ENCODE measurements at regions not wholly inside any gene's neighbourhood (a gene's known extent, or its start where the extent isn't known, plus 50 kb on each side); places are given as distances from the start of the nearest gene placed in this dataset.
A peak's percentile ranks its signal among the peaks of the same experiment; 100 is the strongest.

GRCh38 chr6:150721418-150722266 lies 122.0 kb downstream of the PLEKHG1 start:
- H3K9me3 ChIP-seq (replicated peaks; ENCODE audit: control insufficient read depth, low read depth, low read length), result no peaks in the 10 kb centered on the region
- H3K27me3 ChIP-seq (ENCODE audit: control insufficient read depth, insufficient read depth, low read length), result no peaks in the 10 kb centered on the region
- H3K4me3 ChIP-seq (ENCODE audit: low read length), result no peak overlapping the region
- DNase-seq, result peak; percentile 49
- H3K27ac ChIP-seq (ENCODE audit: low read length), result peak overlapping the region; percentile 83
- H3K4me1 ChIP-seq (ENCODE audit: control insufficient read depth, insufficient read depth, low read length), result peaks cover 13% of the 10 kb centered on the region
- WGBS (ENCODE audit: insufficient coverage), result 64% methylated on average over 1 of the region's 11 CpGs
- no peaks in the 10 kb centered on the region for H3K36me3 ChIP-seq (ENCODE audit: control insufficient read depth, insufficient read depth, low read length)

DNA sequence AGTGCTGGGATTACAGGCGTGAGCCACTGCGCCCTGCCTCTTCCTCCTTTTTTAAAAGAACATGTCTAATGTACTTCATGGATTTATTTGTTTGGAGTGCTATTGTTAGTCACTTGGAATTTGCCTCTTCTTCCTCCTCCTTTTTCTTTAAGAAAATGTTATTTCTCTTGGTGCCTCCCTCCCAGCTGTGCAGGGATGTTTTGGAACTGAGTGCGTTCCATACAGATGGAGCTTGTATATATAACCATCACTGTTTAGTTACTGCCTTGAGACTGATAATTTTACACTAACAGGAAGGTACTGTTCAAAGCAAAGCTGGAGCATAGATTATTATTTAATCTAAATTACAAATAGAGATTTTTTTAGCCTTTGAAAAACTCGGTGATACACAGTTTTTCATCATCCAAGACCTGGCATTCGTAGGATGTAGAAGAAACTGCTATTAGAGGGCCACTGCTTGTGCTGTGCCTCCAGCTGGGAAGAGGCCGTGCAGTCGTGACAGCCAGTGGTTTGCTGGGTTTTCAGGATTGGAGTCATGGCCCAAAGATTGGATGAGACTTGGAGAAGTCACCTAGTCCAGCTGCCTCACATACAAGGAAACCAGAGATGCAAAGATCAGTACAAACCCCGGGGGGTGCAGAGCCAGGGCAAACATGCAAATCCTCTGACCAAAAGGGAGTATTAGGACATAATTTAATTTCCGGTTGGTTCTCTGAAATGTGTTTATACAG lies 123.1 kb downstream of the PLEKHG1 start:
- WGBS (ENCODE audit: insufficient coverage), result 55% methylated on average over 2 of the region's 9 CpGs
- Histone ChIP-seq H3K4me1 (ENCODE audit: control insufficient read depth, insufficient read depth, low read length) (peaks cover 11% of the 10 kb centered on the region), H3K27me3 (ENCODE audit: control insufficient read depth, insufficient read depth, low read length) (no peaks in the 10 kb centered on the region), H3K27ac (ENCODE audit: low read length) (peak overlapping the region; percentile 16), H3K36me3 (ENCODE audit: control insufficient read depth, insufficient read depth, low read length) (no peaks in the 10 kb centered on the region), H3K9me3 (replicated peaks; ENCODE audit: control insufficient read depth, low read depth, low read length) (no peaks in the 10 kb centered on the region), H3K4me3 (ENCODE audit: low read length) (no peak overlapping the region)
- DNase-seq, result peak; percentile 83

DNA sequence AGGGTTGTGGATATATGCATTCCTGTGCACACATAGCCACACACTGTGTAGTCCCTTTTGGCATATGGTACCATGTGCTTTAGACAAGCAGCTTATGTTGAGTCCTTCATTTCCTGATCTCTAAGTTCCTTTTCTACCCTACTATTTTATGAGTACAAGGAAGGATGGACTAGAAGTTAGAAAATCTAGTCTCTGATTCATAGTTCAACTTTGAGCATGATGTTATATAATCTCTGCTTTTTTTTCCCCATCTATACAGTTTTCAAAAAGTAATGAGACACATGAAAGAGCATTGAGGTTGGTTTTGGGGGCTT lies 123.6 kb downstream of the PLEKHG1 start:
- peak overlapping the region; percentile 16 for H3K27ac ChIP-seq (ENCODE audit: low read length)
- H3K27me3 ChIP-seq (ENCODE audit: control insufficient read depth, insufficient read depth, low read length), result no peaks in the 10 kb centered on the region
- H3K4me3 ChIP-seq (ENCODE audit: low read length), result no peak overlapping the region
- DNase-seq, result no peak
- H3K9me3 ChIP-seq (replicated peaks; ENCODE audit: control insufficient read depth, low read depth, low read length), result no peaks in the 10 kb centered on the region
- no peaks in the 10 kb centered on the region for H3K36me3 ChIP-seq (ENCODE audit: control insufficient read depth, insufficient read depth, low read length)
- H3K4me1 ChIP-seq (ENCODE audit: control insufficient read depth, insufficient read depth, low read length), result peaks cover 11% of the 10 kb centered on the region

DNA sequence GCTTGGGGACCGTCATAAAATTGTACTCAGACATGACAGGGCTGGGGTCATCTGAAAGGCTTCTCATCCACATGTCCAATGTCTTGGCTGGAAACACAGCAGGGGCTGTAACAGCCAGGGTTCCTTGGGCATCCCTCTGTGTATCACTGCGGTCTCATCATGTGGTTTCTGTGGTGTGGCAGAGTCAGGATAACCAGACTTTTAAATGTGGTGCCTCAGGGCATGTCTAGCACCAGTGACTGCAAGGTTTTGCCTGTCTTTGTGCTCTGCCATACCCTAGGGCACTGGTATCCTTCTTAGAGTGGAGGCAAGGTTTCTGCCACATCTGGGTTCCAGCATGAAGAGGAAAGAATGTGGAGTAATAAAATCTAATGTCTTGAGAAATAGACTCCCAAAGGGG lies 124.2 kb downstream of the PLEKHG1 start:
- WGBS (ENCODE audit: insufficient coverage), result 71% methylated on average over 2 of the region's 2 CpGs
- no peaks in the 10 kb centered on the region for H3K36me3 ChIP-seq (ENCODE audit: control insufficient read depth, insufficient read depth, low read length)
- H3K27me3 ChIP-seq (ENCODE audit: control insufficient read depth, insufficient read depth, low read length), result no peaks in the 10 kb centered on the region
- no peak overlapping the region for H3K27ac ChIP-seq (ENCODE audit: low read length)
- no peak for DNase-seq
- H3K4me1 ChIP-seq (ENCODE audit: control insufficient read depth, insufficient read depth, low read length), result peaks cover 11% of the 10 kb centered on the region
- H3K4me3 ChIP-seq (ENCODE audit: low read length), result no peak overlapping the region
- no peaks in the 10 kb centered on the region for H3K9me3 ChIP-seq (replicated peaks; ENCODE audit: control insufficient read depth, low read depth, low read length)

GRCh38 chr6:150725795-150726194 lies 126.1 kb downstream of the PLEKHG1 start:
- Histone ChIP-seq H3K27me3 (ENCODE audit: control insufficient read depth, insufficient read depth, low read length) (no peaks in the 10 kb centered on the region), H3K4me3 (ENCODE audit: low read length) (no peak overlapping the region), H3K4me1 (ENCODE audit: control insufficient read depth, insufficient read depth, low read length) (peaks cover 4% of the 10 kb centered on the region), H3K9me3 (replicated peaks; ENCODE audit: control insufficient read depth, low read depth, low read length) (no peaks in the 10 kb centered on the region), H3K36me3 (ENCODE audit: control insufficient read depth, insufficient read depth, low read length) (no peaks in the 10 kb centered on the region), H3K27ac (ENCODE audit: low read length) (no peak overlapping the region)
- no CpG with 5 or more reads among the region's 1 CpG for WGBS (ENCODE audit: insufficient coverage)
- DNase-seq, result no peak

DNA sequence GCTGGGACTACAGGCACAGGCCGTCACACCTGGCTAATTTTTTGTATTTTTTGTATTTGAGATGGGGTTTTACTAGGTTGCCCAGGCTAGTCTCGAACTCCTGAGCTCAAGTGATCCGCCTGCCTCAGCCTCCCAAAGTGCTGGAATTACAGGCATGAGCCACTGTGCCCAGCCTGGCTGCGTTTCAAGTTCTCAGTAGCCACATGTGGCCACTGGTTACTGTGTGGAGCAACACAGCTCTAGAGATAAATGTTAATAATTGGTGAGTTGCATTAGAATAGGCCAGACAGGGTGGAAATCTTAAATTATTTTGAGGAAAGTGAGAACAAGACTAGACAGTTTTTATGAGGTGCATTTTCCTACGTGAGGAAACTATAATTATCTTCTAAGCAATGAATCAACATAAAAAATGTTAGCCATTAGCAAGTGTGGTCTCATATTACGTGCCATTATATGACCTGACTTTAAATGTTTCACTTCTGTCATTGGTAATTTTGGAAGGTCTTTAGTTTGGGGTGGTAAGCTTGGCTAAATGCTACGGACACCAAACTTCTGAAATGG lies 129.6 kb downstream of the PLEKHG1 start:
- 97% methylated on average over 4 of the region's 7 CpGs for WGBS (ENCODE audit: insufficient coverage)
- Histone ChIP-seq H3K36me3 (ENCODE audit: control insufficient read depth, insufficient read depth, low read length) (peaks cover 5% of the 10 kb centered on the region), H3K4me1 (ENCODE audit: control insufficient read depth, insufficient read depth, low read length) (no peaks in the 10 kb centered on the region), H3K9me3 (replicated peaks; ENCODE audit: control insufficient read depth, low read depth, low read length) (no peaks in the 10 kb centered on the region), H3K27me3 (ENCODE audit: control insufficient read depth, insufficient read depth, low read length) (no peaks in the 10 kb centered on the region), H3K27ac (ENCODE audit: low read length) (no peak overlapping the region), H3K4me3 (ENCODE audit: low read length) (no peak overlapping the region)
- DNase-seq, result no peak

- no peak for DNase-seq
- no peak overlapping the region for H3K4me3 ChIP-seq (ENCODE audit: low read length)
- 80% methylated on average over 1 of the region's 7 CpGs for whole genome bisulfite sequencing (ENCODE audit: insufficient coverage)
- no peak overlapping the region for H3K27ac ChIP-seq (ENCODE audit: low read length)
- H3K9me3 ChIP-seq (replicated peaks; ENCODE audit: control insufficient read depth, low read depth, low read length), result no peaks in the 10 kb centered on the region
- H3K4me1 ChIP-seq (ENCODE audit: control insufficient read depth, insufficient read depth, low read length), result no peaks in the 10 kb centered on the region
- peaks cover 5% of the 10 kb centered on the region for H3K36me3 ChIP-seq (ENCODE audit: control insufficient read depth, insufficient read depth, low read length)
- no peaks in the 10 kb centered on the region for H3K27me3 ChIP-seq (ENCODE audit: control insufficient read depth, insufficient read depth, low read length)
Observed at GRCh38 chr6:150730801-150731457, 131.2 kb downstream of the PLEKHG1 start.

- DNase-seq, result no peak
- H3K9me3 ChIP-seq (replicated peaks; ENCODE audit: control insufficient read depth, low read depth, low read length), result no peaks in the 10 kb centered on the region
- H3K27ac ChIP-seq (ENCODE audit: low read length), result no peak overlapping the region
- H3K4me1 ChIP-seq (ENCODE audit: control insufficient read depth, insufficient read depth, low read length), result no peaks in the 10 kb centered on the region
- no peaks in the 10 kb centered on the region for H3K27me3 ChIP-seq (ENCODE audit: control insufficient read depth, insufficient read depth, low read length)
- H3K36me3 ChIP-seq (ENCODE audit: control insufficient read depth, insufficient read depth, low read length), result peaks cover 5% of the 10 kb centered on the region
- WGBS (ENCODE audit: insufficient coverage), result 93% methylated on average over 10 of the region's 12 CpGs
- H3K4me3 ChIP-seq (ENCODE audit: low read length), result no peak overlapping the region
Observed at GRCh38 chr6:150732765-150733539, 132.6 kb upstream of the MTHFD1L start.

DNA sequence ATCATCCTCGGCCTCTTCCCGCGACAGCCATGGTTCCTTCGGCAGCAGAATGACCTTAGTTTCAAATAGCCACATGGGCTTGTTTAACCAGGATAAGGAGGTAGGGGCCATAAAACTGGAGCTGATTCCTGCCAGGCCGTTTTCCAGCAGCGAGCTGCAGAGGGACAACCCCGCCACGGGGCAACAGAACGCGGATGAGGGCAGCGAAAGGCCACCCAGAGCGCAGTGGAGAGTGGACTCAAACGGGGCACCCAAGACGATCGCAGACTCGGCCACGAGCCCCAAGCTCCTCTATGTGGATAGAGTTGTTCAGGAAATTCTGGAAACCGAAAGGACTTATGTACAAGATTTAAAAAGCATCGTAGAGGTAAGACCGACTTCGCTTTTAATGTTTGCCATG lies 131.8 kb upstream of the MTHFD1L start:
- 92% methylated on average over 21 of the region's 21 CpGs for WGBS (ENCODE audit: insufficient coverage)
- H3K27ac ChIP-seq (ENCODE audit: low read length), result no peak overlapping the region
- DNase-seq, result no peak
- no peaks in the 10 kb centered on the region for H3K4me1 ChIP-seq (ENCODE audit: control insufficient read depth, insufficient read depth, low read length)
- H3K27me3 ChIP-seq (ENCODE audit: control insufficient read depth, insufficient read depth, low read length), result no peaks in the 10 kb centered on the region
- no peak overlapping the region for H3K4me3 ChIP-seq (ENCODE audit: low read length)
- H3K36me3 ChIP-seq (ENCODE audit: control insufficient read depth, insufficient read depth, low read length), result peaks cover 5% of the 10 kb centered on the region
- no peaks in the 10 kb centered on the region for H3K9me3 ChIP-seq (replicated peaks; ENCODE audit: control insufficient read depth, low read depth, low read length)

Data from muscle of leg (tissue), 3 donors.